HFFc6 (cell line): ENCODE measurements at regions not wholly inside any gene's neighbourhood (a gene's known extent, or its start where the extent isn't known, plus 50 kb on each side); places are given as distances from the start of the nearest gene placed in this dataset.
"Not testable (repeated sequence)": the region's sequence is repeated elsewhere in the genome, so short reads cannot be mapped to it uniquely, and the experiment has no call there.

Source experiments
- DNase-seq: peaks from one replicate; pipeline ENCODE4 v3.0.0-alpha.2; 2018
- H3K27ac Mint-ChIP-seq: 2 replicates; pipeline ENCODE4 v1.8.0; 2020; ENCODE audit warnings: mild to moderate bottlenecking, mixed read lengths
- H3K27me3 Mint-ChIP-seq: 2 replicates; pipeline ENCODE4 v1.8.0; 2021; ENCODE audit warnings: mild to moderate bottlenecking, moderate library complexity, mixed read lengths; ENCODE audit not compliant: insufficient read depth
- H3K36me3 Mint-ChIP-seq: 2 replicates; pipeline ENCODE4 v1.8.0; 2021; ENCODE audit warnings: low read depth, mixed read lengths
- H3K4me1 Mint-ChIP-seq: 2 replicates; pipeline ENCODE4 v1.8.0; 2020; ENCODE audit warnings: low read depth, mixed read lengths
- H3K4me3 Mint-ChIP-seq: 2 replicates; pipeline ENCODE4 v1.8.0; 2020; ENCODE audit warnings: mild to moderate bottlenecking, moderate library complexity, mixed read lengths
- H3K9me3 Mint-ChIP-seq: 2 replicates; pipeline ENCODE4 v1.8.0; 2020; ENCODE audit warnings: mild to moderate bottlenecking, mixed read lengths
- CTCF ChIP-seq: fragments of 200-600 bp; sonication (generic); IDR thresholded peaks from 2 replicates; pipeline ENCODE4 v1.5.0; 2021; ENCODE audit warnings: antibody characterized with exemption, mild to moderate bottlenecking

- DNase-seq, result no peak
- Mint-ChIP-seq H3K4me1 (peaks cover 8% of the 10 kb centered on the region; the same call in 1 of the 2 replicates), H3K27me3 (peaks cover 18% of the 10 kb centered on the region), H3K36me3 (no peaks in the 10 kb centered on the region), H3K27ac (no peak overlapping the region), H3K9me3 (no peaks in the 10 kb centered on the region), H3K4me3 (no peak overlapping the region)
- TF ChIP-seq CTCF, result no peak
These were observed 103.4 kb downstream of the MFAP3L start for GRCh38 chr4:169922632-169923276.

GRCh38 chr4:169921732-169922131 is 104.5 kb downstream of the MFAP3L start:
- no peak for TF ChIP-seq CTCF
- H3K27ac Mint-ChIP-seq, result no peak overlapping the region

GRCh38 chr4:169921237-169921636 is 105.0 kb downstream of the MFAP3L start:
- H3K36me3 Mint-ChIP-seq, result peaks cover 7% of the 10 kb centered on the region
- no peak for DNase-seq
- H3K9me3 Mint-ChIP-seq, result peaks cover 12% of the 10 kb centered on the region
- no peak for TF ChIP-seq CTCF
- no peak overlapping the region for H3K4me3 Mint-ChIP-seq
- H3K27me3 Mint-ChIP-seq, result peaks cover 21% of the 10 kb centered on the region
- H3K4me1 Mint-ChIP-seq, result peaks cover 8% of the 10 kb centered on the region; the same call in 1 of the 2 replicates
- H3K27ac Mint-ChIP-seq, result no peak overlapping the region

More at GRCh38 chr4:169921732-169922131, 104.5 kb downstream of the MFAP3L start:
- peaks cover 7% of the 10 kb centered on the region for H3K36me3 Mint-ChIP-seq
- peaks cover 17% of the 10 kb centered on the region for H3K27me3 Mint-ChIP-seq
- H3K9me3 Mint-ChIP-seq, result peaks cover 8% of the 10 kb centered on the region
- peaks cover 8% of the 10 kb centered on the region; the same call in 1 of the 2 replicates for H3K4me1 Mint-ChIP-seq
- no peak overlapping the region for H3K4me3 Mint-ChIP-seq
- no peak for DNase-seq

- not testable (repeated sequence) for H3K4me3 Mint-ChIP-seq, H3K4me1 Mint-ChIP-seq, H3K27ac Mint-ChIP-seq
These were observed 106.7 kb downstream of the MFAP3L start for GRCh38 chr4:169919194-169920124.

GRCh38 chr4:169915545-169915944 is 110.7 kb downstream of the MFAP3L start:
- Mint-ChIP-seq H3K27ac (no peak overlapping the region), H3K4me3 (no peak overlapping the region), H3K27me3 (peaks cover 6% of the 10 kb centered on the region; the same call in 1 of the 2 replicates), H3K36me3 (peaks cover 7% of the 10 kb centered on the region), H3K4me1 (no peaks in the 10 kb centered on the region), H3K9me3 (peaks cover 12% of the 10 kb centered on the region)
- TF ChIP-seq CTCF, result no peak
- DNase-seq, result no peak

More at GRCh38 chr4:169919194-169920124, 106.7 kb downstream of the MFAP3L start:
- Mint-ChIP-seq H3K9me3 (peaks cover 12% of the 10 kb centered on the region), H3K27me3 (peaks cover 21% of the 10 kb centered on the region)
- not testable (repeated sequence) for DNase-seq, H3K36me3 Mint-ChIP-seq

GRCh38 chr4:169914866-169915265 is 111.3 kb downstream of the MFAP3L start:
- no peak overlapping the region for H3K4me3 Mint-ChIP-seq
- H3K27me3 Mint-ChIP-seq, result peaks cover 6% of the 10 kb centered on the region; the same call in 1 of the 2 replicates
- DNase-seq, result no peak
- peaks cover 12% of the 10 kb centered on the region for H3K9me3 Mint-ChIP-seq
- no peak for TF ChIP-seq CTCF
- H3K36me3 Mint-ChIP-seq, result peaks cover 7% of the 10 kb centered on the region
- H3K27ac Mint-ChIP-seq, result no peak overlapping the region
- H3K4me1 Mint-ChIP-seq, result no peaks in the 10 kb centered on the region; the same call in 1 of the 2 replicates
